HG02642 (cell line): ENCODE measurements at regions not wholly inside any gene's neighbourhood (a gene's known extent, or its start where the extent isn't known, plus 50 kb on each side); places are given as distances from the start of the nearest gene placed in this dataset.

Experiments
- ATAC-seq: cut with Tn5 transposase; IDR thresholded peaks from one replicate; pipeline ENCODE4 v1.9.1; 2021; ENCODE audit warnings: mild to moderate bottlenecking; ENCODE audit not compliant: unreplicated experiment, poor library complexity

GRCh38 chr13:104447348-104447747 lies 1381.1 kb upstream of the SLC10A2 start:
- no peak for ATAC-seq

GRCh38 chr13:104442536-104442935 lies 1376.3 kb upstream of the SLC10A2 start:
- ATAC-seq = no peak

GRCh38 chr13:104436555-104436954 lies 1370.3 kb upstream of the SLC10A2 start:
- no peak for ATAC-seq

GRCh38 chr13:104431895-104432294 lies 1365.7 kb upstream of the SLC10A2 start:
- ATAC-seq = no peak

- no peak for ATAC-seq
Observed at GRCh38 chr13:104426435-104426834, 1360.2 kb upstream of the SLC10A2 start.

GRCh38 chr13:104422668-104423067 lies 1356.5 kb upstream of the SLC10A2 start:
- ATAC-seq = no peak

GRCh38 chr13:104416973-104417372 lies 1350.8 kb upstream of the SLC10A2 start:
- ATAC-seq = no peak

- ATAC-seq = no peak
Observed at GRCh38 chr13:104414771-104415170, 1348.6 kb upstream of the SLC10A2 start.

GRCh38 chr13:104414181-104414580 lies 1348.0 kb upstream of the SLC10A2 start:
- ATAC-seq = no peak

- ATAC-seq = no peak
Observed at GRCh38 chr13:104411141-104411765, 1345.0 kb upstream of the SLC10A2 start.

GRCh38 chr13:104408733-104409132 lies 1342.5 kb upstream of the SLC10A2 start:
- no peak for ATAC-seq

GRCh38 chr13:104404325-104404724 lies 1338.1 kb upstream of the SLC10A2 start:
- no peak for ATAC-seq

GRCh38 chr13:104389691-104390090 lies 1323.5 kb upstream of the SLC10A2 start:
- ATAC-seq = no peak

GRCh38 chr13:104387510-104387909 lies 1321.3 kb upstream of the SLC10A2 start:
- no peak for ATAC-seq

GRCh38 chr13:104385404-104385803 lies 1319.2 kb upstream of the SLC10A2 start:
- ATAC-seq = no peak

- ATAC-seq = no peak
Observed at GRCh38 chr13:104382951-104383350, 1316.7 kb upstream of the SLC10A2 start.

GRCh38 chr13:104376588-104376987 lies 1310.4 kb upstream of the SLC10A2 start:
- no peak for ATAC-seq

GRCh38 chr13:104375614-104376013 lies 1309.4 kb upstream of the SLC10A2 start:
- ATAC-seq = no peak

GRCh38 chr13:104372095-104372655 lies 1306.0 kb upstream of the SLC10A2 start:
- no peak for ATAC-seq

- ATAC-seq = no peak
Observed at GRCh38 chr13:104365430-104365829, 1299.2 kb upstream of the SLC10A2 start.

- no peak for ATAC-seq
Observed at GRCh38 chr13:104357672-104358354, 1291.6 kb upstream of the SLC10A2 start.

- no peak for ATAC-seq
Observed at GRCh38 chr13:104357174-104357573, 1291.0 kb upstream of the SLC10A2 start.
